ENCODE measurements at regions not wholly inside any gene's neighbourhood (a gene's known extent, or its start where the extent isn't known, plus 50 kb on each side); places are given as distances from the start of the nearest gene placed in this dataset.

- Mint-ChIP-seq H3K27ac (ENCODE audit: unreplicated experiment) (no peak overlapping the region), H3K4me1 (ENCODE audit: unreplicated experiment) (no peaks in the 10 kb centered on the region), H3K4me3 (ENCODE audit: unreplicated experiment) (no peak overlapping the region), H3K9me3 (ENCODE audit: unreplicated experiment) (peaks cover 15% of the 10 kb centered on the region), H3K27me3 (ENCODE audit: unreplicated experiment) (peaks cover 9% of the 10 kb centered on the region), H3K36me3 (ENCODE audit: unreplicated experiment) (no peaks in the 10 kb centered on the region)
- DNase-seq (ENCODE audit: extremely low spot score, unreplicated experiment), result no peak
- no peak for TF ChIP-seq CTCF (IDR thresholded peaks at IDR 0.05)
Observed at GRCh38 chr20:4524307-4524706, 161.9 kb upstream of the PRNP start.

- H3K36me3 Mint-ChIP-seq (ENCODE audit: unreplicated experiment), result no peaks in the 10 kb centered on the region
- DNase-seq (ENCODE audit: extremely low spot score, unreplicated experiment), result no peak
- no peak for TF ChIP-seq CTCF (IDR thresholded peaks at IDR 0.05)
- no peaks in the 10 kb centered on the region for H3K4me1 Mint-ChIP-seq (ENCODE audit: unreplicated experiment)
- H3K9me3 Mint-ChIP-seq (ENCODE audit: unreplicated experiment), result no peaks in the 10 kb centered on the region
- H3K27ac Mint-ChIP-seq (ENCODE audit: unreplicated experiment), result no peak overlapping the region
- H3K27me3 Mint-ChIP-seq (ENCODE audit: unreplicated experiment), result no peaks in the 10 kb centered on the region
- no peak overlapping the region for H3K4me3 Mint-ChIP-seq (ENCODE audit: unreplicated experiment)
Observed at GRCh38 chr20:4522310-4522709, 163.9 kb upstream of the PRNP start.

GRCh38 chr20:4521170-4521968 is 164.9 kb upstream of the PRNP start:
- Mint-ChIP-seq H3K4me3 (ENCODE audit: unreplicated experiment) (no peak overlapping the region), H3K4me1 (ENCODE audit: unreplicated experiment) (no peaks in the 10 kb centered on the region), H3K27me3 (ENCODE audit: unreplicated experiment) (no peaks in the 10 kb centered on the region), H3K36me3 (ENCODE audit: unreplicated experiment) (no peaks in the 10 kb centered on the region), H3K27ac (ENCODE audit: unreplicated experiment) (no peak overlapping the region), H3K9me3 (ENCODE audit: unreplicated experiment) (no peaks in the 10 kb centered on the region)
- TF ChIP-seq CTCF (IDR thresholded peaks at IDR 0.05), result no peak
- DNase-seq (ENCODE audit: extremely low spot score, unreplicated experiment), result no peak

- H3K27ac Mint-ChIP-seq (ENCODE audit: unreplicated experiment), result no peak overlapping the region
- H3K27me3 Mint-ChIP-seq (ENCODE audit: unreplicated experiment), result no peaks in the 10 kb centered on the region
- no peaks in the 10 kb centered on the region for H3K9me3 Mint-ChIP-seq (ENCODE audit: unreplicated experiment)
- no peak overlapping the region for H3K4me3 Mint-ChIP-seq (ENCODE audit: unreplicated experiment)
- H3K4me1 Mint-ChIP-seq (ENCODE audit: unreplicated experiment), result no peaks in the 10 kb centered on the region
- no peak for DNase-seq (ENCODE audit: extremely low spot score, unreplicated experiment)
- no peaks in the 10 kb centered on the region for H3K36me3 Mint-ChIP-seq (ENCODE audit: unreplicated experiment)
- no peak for TF ChIP-seq CTCF (IDR thresholded peaks at IDR 0.05)
Observed at GRCh38 chr20:4519534-4519933, 166.7 kb upstream of the PRNP start.

GRCh38 chr20:4516876-4517275 is 169.4 kb upstream of the PRNP start:
- no peaks in the 10 kb centered on the region for H3K36me3 Mint-ChIP-seq (ENCODE audit: unreplicated experiment)
- H3K27ac Mint-ChIP-seq (ENCODE audit: unreplicated experiment), result no peak overlapping the region
- H3K9me3 Mint-ChIP-seq (ENCODE audit: unreplicated experiment), result no peaks in the 10 kb centered on the region
- no peaks in the 10 kb centered on the region for H3K27me3 Mint-ChIP-seq (ENCODE audit: unreplicated experiment)
- no peak overlapping the region for H3K4me3 Mint-ChIP-seq (ENCODE audit: unreplicated experiment)
- TF ChIP-seq CTCF (IDR thresholded peaks at IDR 0.05), result no peak
- H3K4me1 Mint-ChIP-seq (ENCODE audit: unreplicated experiment), result peaks cover 16% of the 10 kb centered on the region
- no peak for DNase-seq (ENCODE audit: extremely low spot score, unreplicated experiment)

All from osteocyte (in vitro differentiated cells).